ENCODE measurements at regions not wholly inside any gene's neighbourhood (a gene's known extent, or its start where the extent isn't known, plus 50 kb on each side); places are given as distances from the start of the nearest gene placed in this dataset.

DNA sequence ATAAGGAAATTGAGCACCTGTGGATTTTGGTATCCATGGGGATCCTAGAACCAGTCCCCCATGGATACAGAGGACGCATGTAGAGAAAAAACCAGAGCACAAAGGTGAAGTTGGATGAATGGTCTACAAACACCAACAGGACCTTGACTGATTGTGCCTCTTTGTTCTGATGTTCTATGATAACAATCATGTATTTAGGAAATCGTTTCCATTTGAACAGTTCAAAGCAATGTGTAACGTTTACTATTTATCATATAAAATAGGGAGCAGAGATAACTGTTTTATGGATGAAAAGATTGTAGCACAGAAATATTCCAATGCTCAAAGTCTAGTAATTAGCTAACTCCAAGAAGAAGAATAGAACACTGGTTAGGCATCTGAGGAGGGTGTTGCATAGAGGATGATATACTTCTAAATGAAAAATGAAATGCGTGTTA is 116.3 kb upstream of the FN1 start (continued):
- TF ChIP-seq, protein P1, sequence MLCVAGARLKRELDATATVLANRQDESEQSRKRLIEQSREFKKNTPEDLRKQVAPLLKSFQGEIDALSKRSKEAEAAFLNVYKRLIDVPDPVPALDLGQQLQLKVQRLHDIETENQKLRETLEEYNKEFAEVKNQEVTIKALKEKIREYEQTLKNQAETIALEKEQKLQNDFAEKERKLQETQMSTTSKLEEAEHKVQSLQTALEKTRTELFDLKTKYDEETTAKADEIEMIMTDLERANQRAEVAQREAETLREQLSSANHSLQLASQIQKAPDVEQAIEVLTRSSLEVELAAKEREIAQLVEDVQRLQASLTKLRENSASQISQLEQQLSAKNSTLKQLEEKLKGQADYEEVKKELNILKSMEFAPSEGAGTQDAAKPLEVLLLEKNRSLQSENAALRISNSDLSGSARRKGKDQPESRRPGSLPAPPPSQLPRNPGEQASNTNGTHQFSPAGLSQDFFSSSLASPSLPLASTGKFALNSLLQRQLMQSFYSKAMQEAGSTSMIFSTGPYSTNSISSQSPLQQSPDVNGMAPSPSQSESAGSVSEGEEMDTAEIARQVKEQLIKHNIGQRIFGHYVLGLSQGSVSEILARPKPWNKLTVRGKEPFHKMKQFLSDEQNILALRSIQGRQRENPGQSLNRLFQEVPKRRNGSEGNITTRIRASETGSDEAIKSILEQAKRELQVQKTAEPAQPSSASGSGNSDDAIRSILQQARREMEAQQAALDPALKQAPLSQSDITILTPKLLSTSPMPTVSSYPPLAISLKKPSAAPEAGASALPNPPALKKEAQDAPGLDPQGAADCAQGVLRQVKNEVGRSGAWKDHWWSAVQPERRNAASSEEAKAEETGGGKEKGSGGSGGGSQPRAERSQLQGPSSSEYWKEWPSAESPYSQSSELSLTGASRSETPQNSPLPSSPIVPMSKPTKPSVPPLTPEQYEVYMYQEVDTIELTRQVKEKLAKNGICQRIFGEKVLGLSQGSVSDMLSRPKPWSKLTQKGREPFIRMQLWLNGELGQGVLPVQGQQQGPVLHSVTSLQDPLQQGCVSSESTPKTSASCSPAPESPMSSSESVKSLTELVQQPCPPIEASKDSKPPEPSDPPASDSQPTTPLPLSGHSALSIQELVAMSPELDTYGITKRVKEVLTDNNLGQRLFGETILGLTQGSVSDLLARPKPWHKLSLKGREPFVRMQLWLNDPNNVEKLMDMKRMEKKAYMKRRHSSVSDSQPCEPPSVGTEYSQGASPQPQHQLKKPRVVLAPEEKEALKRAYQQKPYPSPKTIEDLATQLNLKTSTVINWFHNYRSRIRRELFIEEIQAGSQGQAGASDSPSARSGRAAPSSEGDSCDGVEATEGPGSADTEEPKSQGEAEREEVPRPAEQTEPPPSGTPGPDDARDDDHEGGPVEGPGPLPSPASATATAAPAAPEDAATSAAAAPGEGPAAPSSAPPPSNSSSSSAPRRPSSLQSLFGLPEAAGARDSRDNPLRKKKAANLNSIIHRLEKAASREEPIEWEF (IDR thresholded peaks at IDR 0.05; ENCODE audit: insufficient replicate concordance, low read depth, low read length) = no peak

DNA sequence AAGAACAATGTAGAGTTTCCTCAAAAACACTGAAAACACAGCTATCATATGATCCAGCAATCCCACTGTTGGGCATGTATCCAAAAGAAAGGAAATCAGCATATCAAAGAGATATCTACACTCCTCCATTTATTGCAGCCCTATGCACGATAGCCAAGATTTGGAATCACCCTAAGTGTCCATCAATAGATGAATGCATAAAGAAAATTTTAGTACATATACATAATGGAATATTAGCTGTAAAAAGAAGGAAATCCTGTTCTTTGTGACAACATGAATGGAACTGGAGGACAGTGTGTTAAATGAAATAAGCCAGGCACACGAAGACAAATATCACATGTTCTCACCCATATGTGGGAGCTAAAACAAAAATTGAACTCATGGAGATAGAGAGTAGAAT is 114.5 kb upstream of the FN1 start:
- in situ Hi-C loops (cut with MboI) = no loop called here
- Histone ChIP-seq H3K9me3 (replicated peaks; ENCODE audit: control insufficient read depth, insufficient read depth, low read length) (no peaks in the 10 kb centered on the region), H3K4me3 (no peak overlapping the region), H3K4me1 (ENCODE audit: control insufficient read depth, insufficient read depth, low read length) (no peaks in the 10 kb centered on the region), H4K20me1 (ENCODE audit: control insufficient read depth, insufficient read depth) (no peaks in the 10 kb centered on the region), H2AFZ (ENCODE audit: control insufficient read depth, low read depth, low read length) (no peak overlapping the region), H3K79me2 (ENCODE audit: control insufficient read depth, insufficient read depth, low read length) (no peaks in the 10 kb centered on the region), H3K36me3 (ENCODE audit: control insufficient read depth in 2 of 2, insufficient read depth in 2 of 2, low read length in 1 of 2) (no peaks in the 10 kb centered on the region), H3K9ac (ENCODE audit: control insufficient read depth, insufficient read depth, low read length) (no peak overlapping the region), H3K27ac (ENCODE audit: control insufficient read depth, insufficient read depth) (no peak overlapping the region), H3K27me3 (replicated peaks in 1 of 2; ENCODE audit: control insufficient read depth in 2 of 2, insufficient read depth in 2 of 2, low read length in 1 of 2) (no peaks in the 10 kb centered on the region), H3K4me2 (ENCODE audit: control insufficient read depth, insufficient read depth) (no peak overlapping the region)
- intact Hi-C loops (cut with micrococcal nuclease; ENCODE audit: unreplicated experiment) = no loop called here
- RAD21 ChIA-PET (ENCODE audit: unreplicated experiment) = no interaction called here
- WGBS (ENCODE audit: insufficient coverage, insufficient replicate concordance, low lambda C conversion rate, missing lambda C conversion rate) = 12% methylated on average over 2 of the region's 2 CpGs
- FAIRE-seq = no peak
- POLR2A ChIA-PET = no interaction called here
- CTCF ChIA-PET = no interaction called here
- no peak for ATAC-seq
- no TSS peak for BruUV-seq (replicated peaks)
- SMC1A ChIA-PET (ENCODE audit: uncharacterized antibody, unreplicated experiment) = no interaction called here
- DNase-seq (ENCODE audit: low read depth, low spot score) = no peak
- TF ChIP-seq ZBTB33 (IDR thresholded peaks at IDR 0.05) = no peak
- no peak for TF ChIP-seq NRF1 (conservative IDR thresholded peaks at IDR 0.05; ENCODE audit: low read depth, low read length)
- TF ChIP-seq FOXM1 (IDR thresholded peaks at IDR 0.05; ENCODE audit: low read depth, low read length) = no peak
- no peak for TF ChIP-seq RAD51 (IDR thresholded peaks at IDR 0.05)
- no peak for TF ChIP-seq CREB1 (IDR thresholded peaks at IDR 0.05; ENCODE audit: low read depth)
- TF ChIP-seq, protein P2, sequence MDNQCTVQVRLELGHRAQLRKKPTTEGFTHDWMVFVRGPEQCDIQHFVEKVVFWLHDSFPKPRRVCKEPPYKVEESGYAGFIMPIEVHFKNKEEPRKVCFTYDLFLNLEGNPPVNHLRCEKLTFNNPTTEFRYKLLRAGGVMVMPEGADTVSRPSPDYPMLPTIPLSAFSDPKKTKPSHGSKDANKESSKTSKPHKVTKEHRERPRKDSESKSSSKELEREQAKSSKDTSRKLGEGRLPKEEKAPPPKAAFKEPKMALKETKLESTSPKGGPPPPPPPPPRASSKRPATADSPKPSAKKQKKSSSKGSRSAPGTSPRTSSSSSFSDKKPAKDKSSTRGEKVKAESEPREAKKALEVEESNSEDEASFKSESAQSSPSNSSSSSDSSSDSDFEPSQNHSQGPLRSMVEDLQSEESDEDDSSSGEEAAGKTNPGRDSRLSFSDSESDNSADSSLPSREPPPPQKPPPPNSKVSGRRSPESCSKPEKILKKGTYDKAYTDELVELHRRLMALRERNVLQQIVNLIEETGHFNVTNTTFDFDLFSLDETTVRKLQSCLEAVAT (IDR thresholded peaks at IDR 0.05) = no peak
- TF ChIP-seq JUNB (IDR thresholded peaks at IDR 0.05) = no peak
- TF ChIP-seq CBX5 (IDR thresholded peaks at IDR 0.05; ENCODE audit: low read depth) = no peak
- TF ChIP-seq MYB (IDR thresholded peaks at IDR 0.05; ENCODE audit: borderline replicate concordance, low read depth, low read length) = no peak
- no peak for TF ChIP-seq BRCA1 (IDR thresholded peaks at IDR 0.05; ENCODE audit: low read depth, low read length)
- no peak for TF ChIP-seq RCOR1 (conservative IDR thresholded peaks at IDR 0.05; ENCODE audit: low read depth, low read length)
- no peak for TF ChIP-seq KAT2A (conservative IDR thresholded peaks at IDR 0.05; ENCODE audit: control insufficient read depth, low read depth, low read length)
- TF ChIP-seq MYC (IDR thresholded peaks at IDR 0.05; ENCODE audit: insufficient read depth, insufficient read length, insufficient replicate concordance, low read length, severe bottlenecking) = no peak
